H1 (cell line): ENCODE measurements at regions not wholly inside any gene's neighbourhood (a gene's known extent, or its start where the extent isn't known, plus 50 kb on each side); places are given as distances from the start of the nearest gene placed in this dataset.

Experiments used
- CBX5 ChIP-seq: fragments of 300-800, 300-1000 bp; sonication (generic); IDR thresholded peaks from 2 replicates; pipeline ENCODE4 v1.7.1; 2016; ENCODE audit warnings: antibody characterized with exemption, low read length, low read depth
- CHD1 ChIP-seq: IDR thresholded peaks from 2 replicates; pipeline ENCODE4 v1.6.1; 2012; ENCODE audit warnings: low read depth, low read length, improper control_type of control experiment
- E2F6 ChIP-seq: IDR thresholded peaks from 2 replicates; pipeline ENCODE4 v1.6.1; 2012; ENCODE audit warnings: inconsistent platforms
- EZH2 ChIP-seq: fragments of 200-600 bp; sonication (generic); IDR thresholded peaks from 2 replicates; pipeline ENCODE4 v1.7.1; 2012; ENCODE audit warnings: low read depth, mild to moderate bottlenecking, moderate library complexity, low read length, inconsistent platforms; ENCODE audit not compliant: severe bottlenecking
- HDAC6 ChIP-seq: IDR thresholded peaks from one replicate; pipeline ENCODE4 v1.7.1; 2012; ENCODE audit warnings: low read depth, mild to moderate bottlenecking, inconsistent platforms, low read length, moderate library complexity
- JUND ChIP-seq: IDR thresholded peaks from 2 replicates; pipeline ENCODE4 v1.6.1; 2011; ENCODE audit warnings: mild to moderate bottlenecking, improper control_type of control experiment, low read length
- MAFK ChIP-seq: IDR thresholded peaks from 2 replicates; pipeline ENCODE4 v1.6.1; 2012; ENCODE audit warnings: low read depth, mild to moderate bottlenecking, improper control_type of control experiment, low read length
- NANOG ChIP-seq: IDR thresholded peaks from 2 replicates; pipeline ENCODE4 v1.6.1; 2011; ENCODE audit warnings: low read length, low read depth, mild to moderate bottlenecking, inconsistent platforms; ENCODE audit not compliant: insufficient read depth, poor library complexity, severe bottlenecking
- PHF8 ChIP-seq: fragments of 200-600 bp; sonication (generic); conservative IDR thresholded peaks from 2 replicates; pipeline ENCODE4 v1.7.1; 2012; ENCODE audit warnings: low read depth, mild to moderate bottlenecking, inconsistent platforms, low read length, moderate library complexity
- POLR2A ChIP-seq, 2 experiments: IDR thresholded peaks; 1 replicate in 1 of 2; 2 replicates in 1 of 2; pipeline ENCODE4 v1.6.1; 2011; ENCODE audit warnings: low read depth in 2 of 2, low read length in 2 of 2, mild to moderate bottlenecking in 2 of 2; ENCODE audit errors: control extremely low read depth in 1 of 2
- RAD21 ChIP-seq, 2 experiments: IDR thresholded peaks in 1 of 2; conservative IDR thresholded peaks in 1 of 2; 2 replicates each; pipeline ENCODE4 v1.6.1; 2011; ENCODE audit warnings: low read depth in 2 of 2, low read length in 2 of 2, improper control_type of control experiment in 1 of 2, inconsistent platforms in 1 of 2, mild to moderate bottlenecking in 1 of 2, moderate library complexity in 1 of 2
- RBBP5 ChIP-seq: IDR thresholded peaks from 2 replicates; pipeline ENCODE4 v1.7.1; 2012; ENCODE audit warnings: low read depth, mild to moderate bottlenecking, inconsistent platforms, low read length, moderate library complexity, borderline replicate concordance
- SIN3A ChIP-seq, 2 experiments: IDR thresholded peaks in 1 of 2; conservative IDR thresholded peaks in 1 of 2; 2 replicates each; pipeline ENCODE4 v1.6.1; 2011 to 2012; ENCODE audit warnings: low read length in 2 of 2, improper control_type of control experiment in 1 of 2, low read depth in 1 of 2, mild to moderate bottlenecking in 1 of 2
- SIRT6 ChIP-seq: IDR thresholded peaks from one replicate; pipeline ENCODE4 v1.7.1; 2012; ENCODE audit warnings: low read length, inconsistent platforms
- TEAD4 ChIP-seq: IDR thresholded peaks from 2 replicates; pipeline ENCODE4 v1.6.1; 2012; ENCODE audit warnings: low read depth, low read length, inconsistent platforms, mixed read lengths
- USF2 ChIP-seq: IDR thresholded peaks from 2 replicates; pipeline ENCODE4 v1.6.1; 2011; ENCODE audit warnings: low read length, improper control_type of control experiment
- ZNF274 ChIP-seq: IDR thresholded peaks from 2 replicates; pipeline ENCODE4 v1.7.0; 2012; ENCODE audit warnings: low read length, borderline replicate concordance; ENCODE audit errors: extremely low read depth

DNA sequence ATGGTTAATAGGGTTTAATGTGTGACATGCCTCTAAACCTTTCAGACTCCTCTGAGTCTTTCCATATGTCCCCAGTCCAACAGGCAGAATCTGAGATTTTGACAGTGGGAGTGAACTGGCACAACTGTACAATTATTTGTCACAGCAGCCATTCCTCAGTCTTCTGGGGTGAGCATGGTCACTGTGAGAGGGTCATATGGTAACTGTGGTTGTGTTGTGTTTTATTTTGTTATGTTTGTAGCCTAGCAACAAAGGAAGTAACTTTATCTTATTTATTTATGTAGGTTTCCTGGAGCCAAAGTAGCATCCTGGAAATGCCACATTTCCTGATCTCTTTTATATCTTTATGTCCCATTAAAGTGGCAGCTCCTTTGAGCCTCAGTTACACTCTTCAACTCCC is 1067.9 kb downstream of the TTLL7 start (continued):
- TF ChIP-seq EZH2 (no peak), CHD1 (no peak), USF2 (no peak), TEAD4 (no peak), POLR2A (IDR thresholded peaks at IDR 0.05; ENCODE audit: control extremely low read depth in 1 of 2, low read depth in 2 of 2, low read length in 2 of 2) (no peak), JUND (no peak), SIN3A (conservative IDR thresholded peaks at IDR 0.05 in 1 of 2, IDR thresholded peaks at IDR 0.05 in 1 of 2; ENCODE audit: low read depth in 1 of 2, low read length in 2 of 2) (no peak), RBBP5 (no peak), SIRT6 (no peak), MAFK (no peak), ZNF274 (no peak), RAD21 (IDR thresholded peaks at IDR 0.05 in 1 of 2, conservative IDR thresholded peaks at IDR 0.05 in 1 of 2; ENCODE audit: low read depth in 2 of 2, low read length in 2 of 2) (no peak), HDAC6 (no peak), PHF8 (no peak), NANOG (no peak), E2F6 (no peak), CBX5 (no peak)
- TF ChIP-seq, all 59 proteins: peak for 0
